ENCODE measurements at regions not wholly inside any gene's neighbourhood (a gene's known extent, or its start where the extent isn't known, plus 50 kb on each side); places are given as distances from the start of the nearest gene placed in this dataset.

DNA sequence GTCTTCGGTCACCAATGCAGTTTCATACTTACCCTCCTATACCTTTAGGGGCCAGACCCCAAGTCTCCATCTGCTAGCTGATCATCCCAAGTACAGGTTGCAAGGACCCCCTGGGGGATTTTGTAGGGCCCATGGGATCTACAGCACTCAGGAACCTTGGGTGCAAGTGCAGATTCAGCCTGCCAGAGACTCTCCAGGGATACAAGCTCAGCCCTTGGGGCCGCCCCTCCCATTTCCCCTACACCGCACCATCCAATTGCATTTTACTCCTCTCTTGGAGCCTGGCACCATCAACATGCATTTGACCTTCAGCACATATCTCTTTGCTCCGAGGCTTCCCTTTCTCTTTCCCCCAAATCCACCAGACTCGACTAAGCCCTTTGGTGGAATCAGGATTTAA is 154.7 kb upstream of the ZNF536 start:
- ChIA-PET POLR2A (interaction anchor here (0.6 kb wide), 1 partner anchor 263 kb away, joined by 4 read pairs; no protein-coding TSS in a partner anchor), RAD21 (ENCODE audit: low non-redundant PET in 1 of 2, low total read pairs in 2 of 2, uncharacterized antibody in 2 of 2, unreplicated experiment in 2 of 2) (no interaction called here), CTCF (no interaction called here)
- no peaks in the 10 kb centered on the region for H4K20me1 ChIP-seq (ENCODE audit: insufficient read depth)
- TF ChIP-seq, protein P1, sequence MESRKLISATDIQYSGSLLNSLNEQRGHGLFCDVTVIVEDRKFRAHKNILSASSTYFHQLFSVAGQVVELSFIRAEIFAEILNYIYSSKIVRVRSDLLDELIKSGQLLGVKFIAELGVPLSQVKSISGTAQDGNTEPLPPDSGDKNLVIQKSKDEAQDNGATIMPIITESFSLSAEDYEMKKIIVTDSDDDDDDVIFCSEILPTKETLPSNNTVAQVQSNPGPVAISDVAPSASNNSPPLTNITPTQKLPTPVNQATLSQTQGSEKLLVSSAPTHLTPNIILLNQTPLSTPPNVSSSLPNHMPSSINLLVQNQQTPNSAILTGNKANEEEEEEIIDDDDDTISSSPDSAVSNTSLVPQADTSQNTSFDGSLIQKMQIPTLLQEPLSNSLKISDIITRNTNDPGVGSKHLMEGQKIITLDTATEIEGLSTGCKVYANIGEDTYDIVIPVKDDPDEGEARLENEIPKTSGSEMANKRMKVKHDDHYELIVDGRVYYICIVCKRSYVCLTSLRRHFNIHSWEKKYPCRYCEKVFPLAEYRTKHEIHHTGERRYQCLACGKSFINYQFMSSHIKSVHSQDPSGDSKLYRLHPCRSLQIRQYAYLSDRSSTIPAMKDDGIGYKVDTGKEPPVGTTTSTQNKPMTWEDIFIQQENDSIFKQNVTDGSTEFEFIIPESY (IDR thresholded peaks at IDR 0.05; ENCODE audit: extremely low read depth, insufficient replicate concordance, low read length) = no peak
- no peak for TF ChIP-seq JUND (IDR thresholded peaks at IDR 0.05)
- no peak for TF ChIP-seq RAD21 (IDR thresholded peaks at IDR 0.05; ENCODE audit: low read depth)
- no peak for TF ChIP-seq CEBPB (IDR thresholded peaks at IDR 0.05; ENCODE audit: low read depth)
- no peak for TF ChIP-seq YY1 (IDR thresholded peaks at IDR 0.05; ENCODE audit: extremely low read depth, insufficient replicate concordance, low read depth, low read length)
- no peak for TF ChIP-seq POLR2AphosphoS5 (IDR thresholded peaks at IDR 0.05; ENCODE audit: low read depth, low read length)
- TF ChIP-seq ZFX (IDR thresholded peaks at IDR 0.05) = no peak
- no peak for TF ChIP-seq TCF7L2 (IDR thresholded peaks at IDR 0.05; ENCODE audit: borderline replicate concordance, extremely low read depth, insufficient read depth, insufficient read length)
- no peak for TF ChIP-seq SRF (IDR thresholded peaks at IDR 0.05; ENCODE audit: low read depth)
- no peak for TF ChIP-seq EZH2phosphoT487 (IDR thresholded peaks at IDR 0.05; ENCODE audit: borderline replicate concordance)
- H3K4me3 ChIP-seq (replicated peaks in 1 of 2; ENCODE audit: low read depth in 1 of 2, low read length in 2 of 2) = no peak overlapping the region
- no peak overlapping the region for H3K9ac ChIP-seq (ENCODE audit: low read length)
- no peak overlapping the region for H3K27ac ChIP-seq (ENCODE audit: low read depth, low read length)
- no peak overlapping the region for H3K4me2 ChIP-seq (ENCODE audit: low read length)
- ATAC-seq (no peak), DNase-seq (ENCODE audit: low read depth, low spot score) (no peak)
- H2AFZ ChIP-seq (ENCODE audit: low read depth, low read length, poor library complexity, severe bottlenecking) = no peak overlapping the region
- no peaks in the 10 kb centered on the region for H3K79me2 ChIP-seq (ENCODE audit: insufficient read depth, low read length)
- intact Hi-C loops (cut with micrococcal nuclease) = no loop called here
- no TSS peak for BruUV-seq (replicated peaks)
- no peaks in the 10 kb centered on the region for H3K9me3 ChIP-seq (ENCODE audit: control insufficient read depth in 1 of 2, insufficient read depth in 1 of 2, low read depth in 1 of 2, low read length in 2 of 2)
- no peaks in the 10 kb centered on the region for H3K36me3 ChIP-seq (ENCODE audit: control insufficient read depth in 1 of 2, insufficient read depth in 2 of 2, low read length in 2 of 2)
- H3K9me2 ChIP-seq (ENCODE audit: insufficient read depth) = no peaks in the 10 kb centered on the region
- peaks cover 4% of the 10 kb centered on the region; the same call in 1 of the 2 replicates for H3K27me3 ChIP-seq (ENCODE audit: insufficient read depth, low read length)
- no peaks in the 10 kb centered on the region for H3K4me1 ChIP-seq (ENCODE audit: control insufficient read depth in 1 of 2, insufficient read depth in 2 of 2, low read length in 2 of 2)
